Effector memory CD4-positive, alpha-beta T cell (primary cell): ENCODE measurements at regions not wholly inside any gene's neighbourhood (a gene's known extent, or its start where the extent isn't known, plus 50 kb on each side); places are given as distances from the start of the nearest gene placed in this dataset.

Source experiments
- DNase-seq, 3 donors: peaks; one replicate each; pipeline ENCODE4 v3.0.0-alpha.2; 2020
- H3K27ac ChIP-seq: 2 replicates; pipeline ENCODE4 v1.7.0; 2013; ENCODE audit warnings: mild to moderate bottlenecking, low read length, moderate library complexity; ENCODE audit not compliant: insufficient read depth, poor library complexity, severe bottlenecking
- H3K27me3 ChIP-seq: replicated peaks from 2 replicates; pipeline ENCODE4 v1.7.0; 2013; ENCODE audit warnings: mild to moderate bottlenecking, low read length; ENCODE audit not compliant: insufficient read depth, control insufficient read depth, poor library complexity, severe bottlenecking
- H3K36me3 ChIP-seq: 2 replicates; pipeline ENCODE4 v1.7.0; 2013; ENCODE audit warnings: mild to moderate bottlenecking, low read length, moderate library complexity; ENCODE audit not compliant: control insufficient read depth, insufficient read depth
- H3K4me1 ChIP-seq: 2 replicates; pipeline ENCODE4 v1.7.0; 2013; ENCODE audit warnings: low read length, mild to moderate bottlenecking; ENCODE audit not compliant: control insufficient read depth, insufficient read depth, poor library complexity, severe bottlenecking
- H3K4me3 ChIP-seq: 2 replicates; pipeline ENCODE4 v1.7.0; 2013; ENCODE audit warnings: low read length, low read depth, mild to moderate bottlenecking; ENCODE audit not compliant: insufficient read depth, poor library complexity, severe bottlenecking
- H3K9me3 ChIP-seq: 2 replicates; pipeline ENCODE4 v1.7.0; 2013; ENCODE audit warnings: mild to moderate bottlenecking, low read length, moderate library complexity; ENCODE audit not compliant: control insufficient read depth

DNA sequence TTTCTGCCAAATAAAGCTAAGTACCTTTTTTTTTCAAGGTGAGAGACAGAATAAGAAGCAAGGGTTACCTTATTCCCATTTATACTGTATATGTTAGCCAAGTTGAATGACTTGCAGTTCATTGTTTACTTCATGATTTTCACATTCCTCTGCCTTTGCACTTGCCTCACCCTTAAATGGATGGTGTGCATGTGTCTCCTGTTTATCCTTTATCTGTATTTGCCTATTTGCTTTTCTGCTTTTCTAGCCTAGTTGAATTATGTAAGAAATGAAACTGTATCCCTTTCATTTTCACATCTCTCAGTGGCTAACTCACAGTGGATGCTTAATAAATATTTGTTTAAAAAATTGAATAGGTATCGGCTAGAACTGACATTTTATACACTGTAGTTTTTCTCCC is 200.8 kb upstream of the ST8SIA4 start:
- no peak overlapping the region for H3K27ac ChIP-seq
- H3K4me3 ChIP-seq = no peak overlapping the region
- no peaks in the 10 kb centered on the region for H3K9me3 ChIP-seq
- H3K4me1 ChIP-seq = no peaks in the 10 kb centered on the region
- H3K27me3 ChIP-seq = no peaks in the 10 kb centered on the region
- H3K36me3 ChIP-seq = no peaks in the 10 kb centered on the region
- no peak for DNase-seq

DNA sequence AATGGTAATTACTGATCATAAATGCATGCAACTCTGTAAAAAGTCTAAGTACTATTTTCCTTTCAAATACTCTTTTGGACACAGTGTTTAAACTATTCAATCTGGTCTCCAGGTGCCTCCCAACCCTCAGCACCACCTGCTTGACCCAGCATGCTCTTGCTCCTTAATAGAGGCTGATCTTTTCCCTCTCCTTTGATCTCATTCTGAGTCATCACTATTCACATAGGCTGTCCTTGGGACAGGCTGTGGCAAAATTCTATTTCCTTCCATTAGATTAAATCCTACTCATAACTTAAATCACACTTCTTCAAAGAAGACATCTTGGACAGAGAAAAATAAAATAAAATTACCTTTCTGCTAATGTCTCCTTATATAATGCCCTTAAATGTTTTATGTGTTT is 199.4 kb upstream of the ST8SIA4 start:
- H3K4me3 ChIP-seq = no peak overlapping the region
- no peaks in the 10 kb centered on the region for H3K27me3 ChIP-seq
- H3K27ac ChIP-seq = no peak overlapping the region
- no peak for DNase-seq
- H3K36me3 ChIP-seq = no peaks in the 10 kb centered on the region
- H3K9me3 ChIP-seq = no peaks in the 10 kb centered on the region
- H3K4me1 ChIP-seq = no peaks in the 10 kb centered on the region

DNA sequence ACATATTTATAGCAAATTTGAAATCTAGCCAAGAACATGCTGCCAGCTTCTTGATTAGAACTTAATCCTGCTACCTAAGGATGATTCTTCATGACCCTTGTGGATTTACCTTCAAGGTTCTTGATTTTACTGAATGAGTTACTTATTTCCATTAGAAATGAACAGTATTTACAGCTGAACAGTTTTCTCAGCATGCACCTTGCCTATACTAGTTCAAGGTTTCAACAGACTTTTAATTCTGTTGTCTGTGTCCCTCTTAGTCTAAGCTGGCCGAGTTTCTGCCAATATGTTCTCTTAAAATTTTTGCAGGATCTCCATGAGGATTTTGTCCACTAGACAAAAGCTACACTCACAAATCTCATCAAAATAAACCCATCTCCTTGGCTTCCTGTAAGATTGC is 188.8 kb upstream of the ST8SIA4 start:
- Histone ChIP-seq H3K27me3 (no peaks in the 10 kb centered on the region), H3K9me3 (no peaks in the 10 kb centered on the region), H3K36me3 (no peaks in the 10 kb centered on the region), H3K27ac (no peak overlapping the region), H3K4me1 (no peaks in the 10 kb centered on the region), H3K4me3 (no peak overlapping the region)
- DNase-seq = no peak

DNA sequence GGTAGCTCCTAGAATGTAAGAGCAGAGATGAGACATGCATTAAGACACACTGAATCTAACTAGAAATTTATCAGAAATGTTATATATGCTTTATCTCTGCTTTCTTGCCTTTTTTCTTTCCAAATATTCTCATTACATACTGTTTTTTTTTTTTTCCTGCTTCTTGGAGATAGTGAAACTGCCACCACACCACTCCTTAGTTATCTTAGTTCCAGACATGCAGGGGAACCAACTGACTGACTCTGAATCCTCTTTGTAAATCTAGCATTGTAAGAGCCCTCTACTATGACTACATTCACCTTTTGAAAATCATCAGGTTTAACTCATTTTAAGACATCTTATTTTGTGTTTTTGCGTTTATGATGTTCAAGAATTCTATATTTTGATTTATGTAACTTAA is 181.3 kb upstream of the ST8SIA4 start:
- H3K36me3 ChIP-seq = no peaks in the 10 kb centered on the region
- no peak overlapping the region for H3K27ac ChIP-seq
- no peak overlapping the region for H3K4me3 ChIP-seq
- no peak for DNase-seq
- H3K27me3 ChIP-seq = no peaks in the 10 kb centered on the region
- no peaks in the 10 kb centered on the region for H3K9me3 ChIP-seq
- H3K4me1 ChIP-seq = no peaks in the 10 kb centered on the region

DNA sequence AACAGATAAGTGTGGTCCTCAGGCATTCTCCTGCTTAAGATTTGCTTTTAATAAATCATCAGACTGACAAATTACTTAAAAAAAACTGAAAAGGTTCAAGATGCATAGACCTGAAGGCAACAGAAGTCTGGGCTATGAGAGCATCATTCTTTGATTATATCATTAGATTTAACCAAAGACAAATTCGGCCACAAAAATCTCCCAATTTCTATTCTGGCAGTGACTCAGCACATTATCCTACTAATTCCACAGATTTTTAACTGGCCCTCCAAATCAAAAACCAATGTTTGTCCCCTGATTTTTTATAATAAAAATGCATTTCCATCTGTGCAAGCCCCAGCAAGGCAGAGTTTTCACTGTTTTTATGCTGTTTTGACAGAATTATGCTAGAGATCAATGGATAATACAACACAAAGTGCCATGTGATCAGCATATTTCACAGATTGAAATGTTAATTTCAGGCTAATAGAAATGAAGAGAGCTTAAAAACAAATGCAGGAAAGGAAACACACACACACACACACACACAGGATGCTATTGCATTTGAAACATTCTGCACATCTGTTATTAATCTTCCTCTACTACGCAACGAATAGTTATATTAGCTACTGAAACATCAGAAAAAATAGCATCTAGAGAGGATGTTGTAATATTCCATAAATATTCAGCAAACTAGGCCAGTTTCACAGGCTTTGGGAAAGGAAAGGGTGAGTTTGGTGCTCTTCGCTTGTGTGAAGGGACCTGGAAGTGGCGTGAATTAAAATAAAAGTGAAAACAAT is 177.6 kb upstream of the ST8SIA4 start:
- H3K4me3 ChIP-seq = no peak overlapping the region
- H3K36me3 ChIP-seq = no peaks in the 10 kb centered on the region
- no peaks in the 10 kb centered on the region for H3K4me1 ChIP-seq
- H3K27ac ChIP-seq = no peak overlapping the region
- H3K27me3 ChIP-seq = no peaks in the 10 kb centered on the region
- no peak for DNase-seq
- no peaks in the 10 kb centered on the region for H3K9me3 ChIP-seq

DNA sequence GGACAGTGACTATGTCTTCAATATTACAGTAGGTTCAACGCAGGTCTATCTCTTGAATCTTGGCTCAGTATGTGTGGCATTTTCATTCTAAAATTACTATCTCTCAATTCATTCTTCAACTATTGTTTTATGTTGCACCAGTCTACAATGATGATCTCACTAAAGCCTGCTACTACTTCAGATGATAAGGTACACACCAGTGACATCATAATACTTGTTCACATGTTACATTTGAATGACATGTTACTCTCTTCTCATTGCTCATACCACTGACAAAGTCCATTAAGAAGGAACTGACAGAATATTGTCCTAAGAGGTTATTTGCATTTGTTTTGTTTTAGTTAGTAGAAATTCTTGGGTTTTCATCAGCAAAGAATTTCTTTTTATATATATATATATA is 165.2 kb upstream of the ST8SIA4 start:
- no peaks in the 10 kb centered on the region for H3K36me3 ChIP-seq
- no peaks in the 10 kb centered on the region for H3K4me1 ChIP-seq
- no peaks in the 10 kb centered on the region for H3K9me3 ChIP-seq
- H3K4me3 ChIP-seq = no peak overlapping the region
- no peak for DNase-seq
- H3K27me3 ChIP-seq = no peaks in the 10 kb centered on the region
- no peak overlapping the region for H3K27ac ChIP-seq

DNA sequence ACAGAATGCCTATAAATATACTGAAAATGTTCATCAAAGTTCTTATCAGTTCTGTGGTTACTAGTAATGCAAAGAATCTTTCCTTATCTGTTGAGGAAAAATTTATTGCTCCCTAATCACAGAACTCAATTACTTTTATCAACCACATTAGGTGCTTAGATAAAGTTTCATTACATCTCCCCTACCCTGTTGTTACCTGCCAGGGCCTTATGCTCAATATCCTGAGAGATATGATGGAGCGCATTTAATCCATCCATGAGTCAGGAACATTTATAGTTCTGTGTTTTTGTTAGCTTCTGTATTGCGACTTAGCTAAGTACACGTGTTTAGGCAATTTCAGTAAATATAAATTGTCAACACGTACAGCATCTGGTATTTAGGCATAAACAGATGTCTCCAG is 164.3 kb upstream of the ST8SIA4 start:
- no peak overlapping the region for H3K27ac ChIP-seq
- H3K4me1 ChIP-seq = no peaks in the 10 kb centered on the region
- H3K27me3 ChIP-seq = no peaks in the 10 kb centered on the region
- H3K9me3 ChIP-seq = no peaks in the 10 kb centered on the region
- H3K4me3 ChIP-seq = no peak overlapping the region
- no peak for DNase-seq
- H3K36me3 ChIP-seq = no peaks in the 10 kb centered on the region

DNA sequence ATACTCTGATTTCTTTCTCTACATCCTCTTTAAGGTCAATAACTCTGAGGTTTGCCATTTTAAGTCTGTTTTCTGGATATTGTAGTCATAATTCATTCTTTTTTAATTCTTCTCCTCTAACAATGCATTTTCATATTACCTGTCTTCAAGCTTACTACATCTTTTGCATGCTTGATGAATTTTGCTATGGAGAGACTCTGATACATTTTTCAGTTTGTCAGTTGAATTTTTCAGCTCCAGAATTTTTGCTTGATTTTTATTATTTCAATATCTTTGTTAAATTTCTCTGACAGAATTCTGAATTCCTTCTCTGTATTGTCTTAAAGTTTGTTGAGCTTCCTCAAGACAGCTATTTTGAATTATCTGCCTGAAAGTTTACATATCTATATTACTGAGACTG is 159.8 kb upstream of the ST8SIA4 start:
- no peak for DNase-seq
- no peaks in the 10 kb centered on the region for H3K9me3 ChIP-seq
- no peaks in the 10 kb centered on the region for H3K27me3 ChIP-seq
- no peaks in the 10 kb centered on the region for H3K36me3 ChIP-seq
- H3K4me1 ChIP-seq = no peaks in the 10 kb centered on the region
- no peak overlapping the region for H3K27ac ChIP-seq
- no peak overlapping the region for H3K4me3 ChIP-seq

DNA sequence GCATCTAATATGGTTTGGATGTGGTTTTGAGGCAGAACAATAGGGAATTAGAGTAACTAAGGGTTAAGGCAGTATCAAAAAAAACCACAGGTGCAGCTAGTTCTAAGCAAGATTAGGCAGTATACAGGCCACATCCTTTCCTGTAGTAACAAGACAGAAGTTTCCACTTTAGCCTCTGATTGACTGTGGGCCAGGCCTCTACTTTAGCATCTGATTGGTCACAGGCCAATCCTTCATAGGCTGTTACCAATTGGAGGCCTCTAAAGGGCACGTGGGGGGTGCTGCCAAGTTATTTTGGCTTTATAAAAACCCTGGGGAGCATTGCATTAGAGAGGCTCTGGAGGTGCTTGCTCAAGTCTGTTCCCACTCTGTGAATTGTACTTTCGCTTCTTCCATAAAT is 144.1 kb upstream of the ST8SIA4 start:
- DNase-seq = no peak
- Histone ChIP-seq H3K27me3 (no peaks in the 10 kb centered on the region), H3K9me3 (no peaks in the 10 kb centered on the region), H3K27ac (no peak overlapping the region), H3K4me1 (no peaks in the 10 kb centered on the region), H3K36me3 (no peaks in the 10 kb centered on the region), H3K4me3 (no peak overlapping the region)

DNA sequence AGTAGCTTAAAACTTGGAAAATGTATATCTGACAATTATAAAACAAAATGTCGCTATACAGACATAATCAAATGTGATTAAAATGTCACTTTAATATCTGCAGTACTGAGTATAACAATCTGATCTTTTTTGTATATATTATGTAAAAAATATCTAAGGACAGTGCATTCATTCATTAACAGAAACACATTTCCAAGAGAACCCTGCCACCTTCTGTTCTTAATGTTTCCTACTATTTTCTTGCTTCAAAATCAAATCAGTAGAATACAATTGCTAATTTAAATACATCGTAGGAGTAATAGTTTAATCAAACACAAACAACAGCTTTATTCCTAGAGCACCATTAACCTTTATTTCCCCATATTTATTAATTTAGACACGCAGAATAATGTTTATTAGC is 142.6 kb upstream of the ST8SIA4 start:
- H3K4me1 ChIP-seq = no peaks in the 10 kb centered on the region
- no peak for DNase-seq
- no peaks in the 10 kb centered on the region for H3K27me3 ChIP-seq
- no peaks in the 10 kb centered on the region for H3K36me3 ChIP-seq
- H3K27ac ChIP-seq = no peak overlapping the region
- no peak overlapping the region for H3K4me3 ChIP-seq
- no peaks in the 10 kb centered on the region for H3K9me3 ChIP-seq
